AG04450 (cell line): ENCODE measurements at regions not wholly inside any gene's neighbourhood (a gene's known extent, or its start where the extent isn't known, plus 50 kb on each side); places are given as distances from the start of the nearest gene placed in this dataset.

Source experiments
- CTCF ChIA-PET: fragments of 300-600, 350-600 bp; formaldehyde crosslinking; extraction: SDS; loops from one replicate; lab custom pipeline; 2022; ENCODE audit warnings: antibody characterized with exemption, inconsistent platforms; lab: Charles Lee
- POLR2A ChIA-PET: fragments of 350-600 bp; formaldehyde crosslinking; extraction: SDS; loops from one replicate; lab custom pipeline; 2021; ENCODE audit warnings: antibody characterized with exemption, inconsistent platforms; lab: Yijun Ruan, JAX
- DNase-seq: peaks from one replicate; pipeline ENCODE4 v3.0.0-alpha.2; 2011; ENCODE audit warnings: low read depth, low spot score
- H3K27ac ChIP-seq: one replicate; pipeline ENCODE4 v1.5.1; 2012; ENCODE audit warnings: low read depth, low read length, control low read depth
- H3K27me3 ChIP-seq: one replicate; pipeline ENCODE4 v1.6.0; 2012; ENCODE audit warnings: low read length; ENCODE audit not compliant: control insufficient read depth, insufficient read depth
- H3K4me3 ChIP-seq: 2 replicates; pipeline ENCODE4 v1.5.1; 2011; ENCODE audit warnings: mild to moderate bottlenecking, low read depth, low read length, control low read depth
- H3K9me3 ChIP-seq: 2 replicates; pipeline ENCODE4 v1.5.1; 2012; ENCODE audit warnings: low read length; ENCODE audit not compliant: control insufficient read depth, insufficient read depth
- CTCF ChIP-seq: IDR thresholded peaks from 2 replicates; pipeline ENCODE4 v1.5.1; 2011; ENCODE audit warnings: low read depth, low read length, control low read depth, inconsistent platforms

DNA sequence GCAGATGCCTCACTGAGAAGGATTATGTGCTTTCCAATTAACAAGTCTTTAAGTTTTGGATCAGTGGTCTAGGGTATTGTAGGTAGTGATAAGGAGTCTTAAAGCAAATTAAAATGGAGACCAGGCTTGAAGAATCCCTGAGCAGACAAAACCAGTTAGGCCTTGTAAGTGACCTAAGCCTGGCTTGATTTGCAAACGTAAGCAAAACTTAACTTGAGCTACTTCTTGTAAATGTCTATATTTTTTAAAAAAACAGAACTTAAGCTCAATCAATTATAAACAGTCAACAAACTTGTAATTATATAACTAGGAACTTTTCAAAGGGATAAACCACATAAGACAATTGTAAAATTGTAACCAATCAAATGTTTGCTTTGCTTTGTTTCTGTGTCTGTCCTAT, 72.7 kb upstream of the NALF2 start:
- Histone ChIP-seq H3K9me3 (no peaks in the 10 kb centered on the region), H3K27me3 (no peaks in the 10 kb centered on the region), H3K27ac (no peak overlapping the region), H3K4me3 (no peak overlapping the region)
- ChIA-PET POLR2A (no interaction called here), CTCF (no interaction called here)
- no peak for DNase-seq
- TF ChIP-seq CTCF = no peak

- H3K4me3 ChIP-seq = no peak overlapping the region
- no peak for DNase-seq
- H3K9me3 ChIP-seq = no peaks in the 10 kb centered on the region
- H3K27ac ChIP-seq = no peak overlapping the region
- ChIA-PET CTCF (no interaction called here), POLR2A (no interaction called here)
- H3K27me3 ChIP-seq = no peaks in the 10 kb centered on the region
- TF ChIP-seq CTCF = no peak
Measured at GRCh38 chrX:69430785-69431184, 73.3 kb upstream of the NALF2 start.

DNA sequence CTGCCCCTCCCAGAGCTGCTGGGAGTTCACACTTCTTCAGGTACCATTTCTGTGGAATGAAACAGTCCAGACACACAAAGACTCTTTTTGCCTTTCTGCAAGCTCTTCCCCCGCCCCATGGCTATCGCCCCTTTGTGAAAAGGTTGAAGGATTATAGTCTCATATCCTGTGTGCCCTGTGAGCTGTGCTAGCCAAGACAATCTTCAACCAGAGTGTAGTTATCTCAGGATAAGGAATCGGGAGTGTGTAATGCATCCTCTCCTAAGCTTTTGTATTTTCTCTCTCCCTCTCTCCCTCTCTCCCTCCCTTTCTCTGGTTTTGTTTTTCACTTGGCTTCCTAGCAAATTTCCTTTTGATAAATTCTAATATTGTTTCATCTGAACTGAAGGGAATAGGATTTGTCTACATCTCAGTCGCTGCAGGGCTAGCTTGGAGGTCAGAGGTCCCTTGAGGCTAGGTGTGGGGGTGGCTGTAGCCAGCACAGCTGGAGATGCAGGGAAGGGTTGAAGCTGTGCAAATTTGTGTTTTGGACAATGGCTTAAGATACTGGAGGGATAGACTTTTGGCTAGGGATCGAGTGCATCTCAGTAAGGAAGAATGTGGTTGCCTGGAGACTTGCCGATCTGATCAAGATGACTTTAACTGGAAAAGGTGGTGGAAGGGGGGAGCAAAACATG, 74.6 kb upstream of the NALF2 start:
- no peaks in the 10 kb centered on the region for H3K27me3 ChIP-seq
- no peak overlapping the region for H3K27ac ChIP-seq
- H3K9me3 ChIP-seq = no peaks in the 10 kb centered on the region
- TF ChIP-seq CTCF = no peak
- no peak overlapping the region for H3K4me3 ChIP-seq
- CTCF ChIA-PET = no interaction called here
- POLR2A ChIA-PET = no interaction called here
- DNase-seq = no peak

DNA sequence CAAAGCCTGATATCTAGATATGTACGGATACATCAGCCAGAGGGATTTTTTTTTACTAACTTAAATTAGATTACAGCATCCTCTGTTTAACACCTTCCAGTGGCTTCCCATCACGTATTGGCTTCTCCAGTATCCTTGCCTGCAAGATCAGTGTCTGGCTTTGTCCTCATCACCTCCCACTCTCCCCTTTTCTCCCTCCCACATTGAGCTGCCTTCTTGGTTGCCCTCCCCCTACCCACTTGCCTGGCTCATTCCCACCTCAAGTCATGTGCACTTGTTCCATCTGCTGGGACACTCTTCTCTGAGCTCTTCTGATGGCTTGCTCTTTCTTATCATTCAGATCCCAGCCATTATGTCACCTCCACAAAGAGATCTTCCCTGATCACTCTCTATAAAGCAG, 75.9 kb upstream of the NALF2 start:
- Histone ChIP-seq H3K27ac (no peak overlapping the region), H3K9me3 (no peaks in the 10 kb centered on the region), H3K4me3 (no peak overlapping the region), H3K27me3 (no peaks in the 10 kb centered on the region)
- no peak for TF ChIP-seq CTCF
- ChIA-PET CTCF (interaction anchor here (0.6 kb wide), 1 partner anchor 241 kb away, joined by 6 read pairs; no protein-coding TSS in a partner anchor), POLR2A (no interaction called here)
- no peak for DNase-seq

- CTCF ChIA-PET = interaction anchor here (0.7 to 1.2 kb wide), 8 partner anchors 11 to 673 kb away, joined by 3 to 17 read pairs (median 5); no protein-coding TSS in a partner anchor
- POLR2A ChIA-PET = no interaction called here
- Histone ChIP-seq H3K27ac (no peak overlapping the region), H3K4me3 (no peak overlapping the region), H3K27me3 (no peaks in the 10 kb centered on the region), H3K9me3 (no peaks in the 10 kb centered on the region)
- no peak for TF ChIP-seq CTCF
- no peak for DNase-seq
Measured at GRCh38 chrX:69424910-69425309, 79.2 kb upstream of the NALF2 start.
